CD4-positive, alpha-beta memory T cell (primary cell): ENCODE measurements at regions not wholly inside any gene's neighbourhood (a gene's known extent, or its start where the extent isn't known, plus 50 kb on each side); places are given as distances from the start of the nearest gene placed in this dataset.
"Not testable (repeated sequence)": the region's sequence is repeated elsewhere in the genome, so short reads cannot be mapped to it uniquely, and the experiment has no call there.

Source experiments
- CTCF ChIA-PET: fragments of 350-600 bp; sonication (Branson Sonifier 250); formaldehyde crosslinking; loops from one replicate; lab custom pipeline; 2021; ENCODE audit warnings: inconsistent platforms; ENCODE audit not compliant: partially characterized antibody; lab: Charles Lee
- POLR2A ChIA-PET: fragments of 350-600 bp; sonication (Branson Sonifier 250); formaldehyde crosslinking; loops from one replicate; lab custom pipeline; 2021; ENCODE audit not compliant: partially characterized antibody; lab: Charles Lee
- DNase-seq, 5 donors: peaks; one replicate each; pipeline versions ENCODE4 v3.0.0 to v3.0.0-alpha.2; 2020 to 2022; ENCODE audit warnings: mixed read lengths in 1 of 5
- H3K27ac ChIP-seq: one replicate; pipeline ENCODE4 v1.7.0; 2013; ENCODE audit warnings: low read depth, low read length
- H3K27me3 ChIP-seq: 2 replicates; pipeline ENCODE4 v1.7.0; 2013; ENCODE audit warnings: mild to moderate bottlenecking, low read length, moderate library complexity; ENCODE audit not compliant: insufficient read depth
- H3K36me3 ChIP-seq: 2 replicates; pipeline ENCODE4 v1.7.0; 2013; ENCODE audit warnings: mild to moderate bottlenecking, low read length, moderate library complexity; ENCODE audit not compliant: insufficient read depth
- H3K4me1 ChIP-seq: 2 replicates; pipeline ENCODE4 v1.7.0; 2013; ENCODE audit warnings: mild to moderate bottlenecking, low read length, moderate library complexity; ENCODE audit not compliant: insufficient read depth
- H3K4me3 ChIP-seq, 2 donors: one replicate each; pipeline ENCODE4 v1.7.0; 2013; ENCODE audit warnings: low read length in 2 of 2, mild to moderate bottlenecking in 1 of 2
- H3K9me3 ChIP-seq, 2 donors: one replicate each; pipeline ENCODE4 v1.7.0; 2013; ENCODE audit warnings: low read length in 2 of 2, control low read depth in 1 of 2; ENCODE audit not compliant: control insufficient read depth in 1 of 2
- H3K27ac Mint-ChIP-seq, 7 donors: one replicate each; pipeline ENCODE4 v1.8.0; 2020 to 2021; ENCODE audit warnings: mixed read lengths in 7 of 7, mild to moderate bottlenecking in 6 of 7, inconsistent platforms in 3 of 7, moderate library complexity in 3 of 7
- H3K27me3 Mint-ChIP-seq, 2 donors: one replicate each; pipeline ENCODE4 v1.8.0; 2020 to 2021; ENCODE audit warnings: mixed read lengths in 2 of 2
- H3K36me3 Mint-ChIP-seq, 2 donors: one replicate each; pipeline ENCODE4 v1.8.0; 2020 to 2021; ENCODE audit warnings: mixed read lengths in 2 of 2, inconsistent platforms in 1 of 2, mild to moderate bottlenecking in 1 of 2
- H3K4me1 Mint-ChIP-seq, 4 donors: one replicate each; pipeline ENCODE4 v1.8.0; 2020 to 2021; ENCODE audit warnings: mixed read lengths in 4 of 4, mild to moderate bottlenecking in 1 of 4
- H3K4me3 Mint-ChIP-seq, 8 donors: one replicate each; pipeline ENCODE4 v1.8.0; 2020 to 2021; ENCODE audit warnings: mixed read lengths in 8 of 8, mild to moderate bottlenecking in 7 of 8, moderate library complexity in 6 of 8, inconsistent platforms in 3 of 8
- H3K9me3 Mint-ChIP-seq, 8 donors: one replicate each; pipeline ENCODE4 v1.8.0; 2020 to 2021; ENCODE audit warnings: mixed read lengths in 8 of 8, mild to moderate bottlenecking in 5 of 8, inconsistent platforms in 3 of 8, moderate library complexity in 1 of 8
- intact Hi-C: fragments of 100-400 bp; cut with micrococcal nuclease; formaldehyde crosslinking; loops from one replicate; pipeline ENCODE4 v1.15.1; 2023

DNA sequence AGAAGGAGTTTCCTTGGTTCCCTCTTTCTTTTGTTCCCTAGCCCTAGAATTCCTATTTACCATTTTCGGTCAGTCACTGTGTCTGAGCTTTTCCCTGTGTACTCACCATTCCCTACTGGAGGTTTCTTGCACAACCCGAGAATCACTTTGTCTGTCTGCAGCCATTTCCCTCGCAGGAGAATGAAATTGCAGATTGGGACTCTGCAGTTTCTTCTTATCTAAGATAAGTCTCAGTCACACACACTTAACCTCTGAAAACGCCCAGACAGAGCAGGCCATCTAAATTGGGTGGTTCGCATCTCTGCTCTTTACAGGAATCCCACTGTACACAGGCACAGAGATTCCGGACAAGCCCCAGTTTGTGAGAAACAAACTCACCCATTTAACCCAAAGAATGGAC is 58.6 kb upstream of the CNTNAP2 start:
- no peaks in the 10 kb centered on the region for H3K9me3 ChIP-seq
- no peaks in the 10 kb centered on the region for H3K27me3 ChIP-seq
- POLR2A ChIA-PET: no interaction called here
- H3K27ac ChIP-seq: no peak overlapping the region
- Mint-ChIP-seq H3K27ac (no peak overlapping the region), H3K9me3 (peaks cover 0 to 9% (median 3%) of the 10 kb centered on the region in 8 donors), H3K4me3 (no peak overlapping the region), H3K4me1 (no peaks in the 10 kb centered on the region), H3K27me3 (no peaks in the 10 kb centered on the region), H3K36me3 (no peaks in the 10 kb centered on the region)
- CTCF ChIA-PET: no interaction called here
- no peaks in the 10 kb centered on the region for H3K4me1 ChIP-seq
- no peak overlapping the region for H3K4me3 ChIP-seq
- H3K36me3 ChIP-seq: no peaks in the 10 kb centered on the region
- DNase-seq: no peak
- intact Hi-C loops: no loop called here

DNA sequence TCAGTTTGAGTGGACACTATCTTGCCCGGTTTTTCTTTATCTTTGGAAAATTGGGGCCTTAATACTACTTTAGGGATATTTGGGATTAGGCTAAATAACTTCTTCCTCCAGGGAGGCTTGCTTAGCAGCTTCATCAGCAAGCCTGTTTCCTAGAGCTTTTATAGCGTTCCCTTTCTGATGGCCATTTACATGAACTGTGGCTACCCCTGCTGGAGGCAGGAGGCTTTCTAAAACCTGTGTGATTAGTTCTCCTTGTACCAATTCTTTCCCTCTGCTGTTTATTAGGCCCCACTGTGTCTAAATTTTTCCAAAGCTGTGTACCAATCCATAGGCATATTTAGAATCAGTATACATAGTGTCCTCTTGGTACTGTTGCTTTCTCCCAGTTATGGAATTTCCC is 61.7 kb upstream of the CNTNAP2 start:
- CTCF ChIA-PET: no interaction called here
- Histone ChIP-seq H3K27ac (no peak overlapping the region), H3K27me3 (no peaks in the 10 kb centered on the region), H3K9me3 (no peaks in the 10 kb centered on the region), H3K36me3 (no peaks in the 10 kb centered on the region), H3K4me3 (no peak overlapping the region), H3K4me1 (no peaks in the 10 kb centered on the region)
- POLR2A ChIA-PET: no interaction called here
- no peak for DNase-seq
- intact Hi-C loops: no loop called here
- Mint-ChIP-seq H3K9me3 (peaks cover 0 to 9% (median 4%) of the 10 kb centered on the region in 8 donors), H3K4me3 (no peak overlapping the region), H3K4me1 (no peaks in the 10 kb centered on the region), H3K27ac (no peak overlapping the region), H3K27me3 (no peaks in the 10 kb centered on the region), H3K36me3 (no peaks in the 10 kb centered on the region)

DNA sequence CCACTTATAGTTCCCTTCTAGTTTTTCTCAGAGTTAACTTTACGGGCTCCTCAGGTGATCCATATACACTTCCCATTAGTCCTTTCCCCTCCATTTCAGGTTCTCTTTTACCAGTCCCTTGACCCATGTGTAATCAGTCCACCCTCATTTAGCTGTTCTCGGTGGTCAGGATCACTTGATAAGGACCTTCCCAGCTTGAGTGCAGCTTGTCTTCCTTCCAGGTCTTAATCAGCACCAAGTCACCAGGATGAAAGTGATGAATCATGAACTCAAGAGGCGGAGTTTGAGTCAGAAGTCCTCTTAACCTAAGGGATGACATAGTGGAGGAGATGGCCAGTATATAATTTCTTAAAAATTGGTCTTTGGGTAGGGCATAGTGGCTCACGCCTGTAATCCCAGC is 63.1 kb upstream of the CNTNAP2 start:
- no peak overlapping the region for H3K27ac Mint-ChIP-seq
- Histone ChIP-seq H3K9me3 (no peaks in the 10 kb centered on the region), H3K4me3 (no peak overlapping the region), H3K27me3 (no peaks in the 10 kb centered on the region), H3K27ac (no peak overlapping the region), H3K36me3 (no peaks in the 10 kb centered on the region), H3K4me1 (no peaks in the 10 kb centered on the region)
- H3K4me3 Mint-ChIP-seq: no peak overlapping the region
- H3K36me3 Mint-ChIP-seq: no peaks in the 10 kb centered on the region
- H3K4me1 Mint-ChIP-seq: no peaks in the 10 kb centered on the region
- ChIA-PET CTCF (no interaction called here), POLR2A (no interaction called here)
- no peak for DNase-seq
- peaks cover 0 to 9% (median 4%) of the 10 kb centered on the region in 8 donors for H3K9me3 Mint-ChIP-seq
- no peaks in the 10 kb centered on the region for H3K27me3 Mint-ChIP-seq
- intact Hi-C loops: no loop called here

GRCh38 chr7:146043310-146043709 is 73.3 kb upstream of the CNTNAP2 start:
- H3K4me1 ChIP-seq, H3K4me1 Mint-ChIP-seq, H3K36me3 Mint-ChIP-seq, intact Hi-C loops, H3K36me3 ChIP-seq, H3K9me3 ChIP-seq, CTCF ChIA-PET, H3K4me3 ChIP-seq, H3K27ac ChIP-seq, H3K27ac Mint-ChIP-seq, H3K27me3 ChIP-seq, H3K4me3 Mint-ChIP-seq, H3K27me3 Mint-ChIP-seq, POLR2A ChIA-PET, DNase-seq: not testable (repeated sequence)
- H3K9me3 Mint-ChIP-seq: peaks cover 2 to 17% (median 6%) of the 10 kb centered on the region in 8 donors

GRCh38 chr7:146028251-146028750 is 88.3 kb upstream of the CNTNAP2 start:
- Mint-ChIP-seq H3K4me1 (no peaks in the 10 kb centered on the region), H3K9me3 (peaks cover 4 to 22% (median 10%) of the 10 kb centered on the region in 8 donors), H3K27me3 (no peaks in the 10 kb centered on the region), H3K4me3 (no peak overlapping the region), H3K36me3 (no peaks in the 10 kb centered on the region), H3K27ac (no peak overlapping the region)
- CTCF ChIA-PET: no interaction called here
- H3K4me3 ChIP-seq: no peak overlapping the region
- intact Hi-C loops: no loop called here
- POLR2A ChIA-PET: interaction anchor here (0.6 kb wide), 1 partner anchor 442 kb away, joined by 3 read pairs; no protein-coding TSS in a partner anchor
- no peaks in the 10 kb centered on the region for H3K9me3 ChIP-seq
- H3K4me1 ChIP-seq: no peaks in the 10 kb centered on the region
- no peaks in the 10 kb centered on the region for H3K36me3 ChIP-seq
- no peaks in the 10 kb centered on the region for H3K27me3 ChIP-seq
- no peak overlapping the region for H3K27ac ChIP-seq
- DNase-seq: no peak

GRCh38 chr7:146027243-146027642 is 89.4 kb upstream of the CNTNAP2 start:
- H3K36me3 ChIP-seq: no peaks in the 10 kb centered on the region
- H3K9me3 ChIP-seq: no peaks in the 10 kb centered on the region
- DNase-seq: no peak
- CTCF ChIA-PET: no interaction called here
- Mint-ChIP-seq H3K4me1 (no peaks in the 10 kb centered on the region), H3K27me3 (no peaks in the 10 kb centered on the region), H3K4me3 (no peak overlapping the region), H3K9me3 (peaks cover 4 to 21% (median 10%) of the 10 kb centered on the region in 8 donors), H3K27ac (no peak overlapping the region), H3K36me3 (no peaks in the 10 kb centered on the region)
- H3K27ac ChIP-seq: no peak overlapping the region
- no peak overlapping the region for H3K4me3 ChIP-seq
- no peaks in the 10 kb centered on the region for H3K27me3 ChIP-seq
- POLR2A ChIA-PET: no interaction called here
- H3K4me1 ChIP-seq: no peaks in the 10 kb centered on the region
- intact Hi-C loops: no loop called here

- Mint-ChIP-seq H3K4me3 (no peak overlapping the region), H3K9me3 (peaks cover 7 to 25% (median 12%) of the 10 kb centered on the region in 8 donors), H3K27ac (no peak overlapping the region), H3K27me3 (no peaks in the 10 kb centered on the region), H3K36me3 (no peaks in the 10 kb centered on the region), H3K4me1 (no peaks in the 10 kb centered on the region)
- POLR2A ChIA-PET: no interaction called here
- H3K27me3 ChIP-seq: no peaks in the 10 kb centered on the region
- no peaks in the 10 kb centered on the region for H3K9me3 ChIP-seq
- H3K4me1 ChIP-seq: no peaks in the 10 kb centered on the region
- CTCF ChIA-PET: no interaction called here
- no peaks in the 10 kb centered on the region for H3K36me3 ChIP-seq
- intact Hi-C loops: no loop called here
- no peak for DNase-seq
- no peak overlapping the region for H3K4me3 ChIP-seq
- no peak overlapping the region for H3K27ac ChIP-seq
Observed at GRCh38 chr7:146022776-146023175, 93.8 kb upstream of the CNTNAP2 start.
